CD8-positive, alpha-beta memory T cell (primary cell): ENCODE measurements at regions not wholly inside any gene's neighbourhood (a gene's known extent, or its start where the extent isn't known, plus 50 kb on each side); places are given as distances from the start of the nearest gene placed in this dataset.
"Not testable (repeated sequence)": the region's sequence is repeated elsewhere in the genome, so short reads cannot be mapped to it uniquely, and the experiment has no call there.

Experiments used
- CTCF ChIA-PET: fragments of 350-600 bp; sonication (Branson Sonifier 250); formaldehyde crosslinking; loops from one replicate; lab custom pipeline; 2021; ENCODE audit warnings: antibody characterized with exemption; lab: Charles Lee
- POLR2A ChIA-PET: fragments of 350-600 bp; sonication (Branson Sonifier 250); formaldehyde crosslinking; loops from one replicate; lab custom pipeline; 2021; ENCODE audit warnings: antibody characterized with exemption; lab: Charles Lee
- DNase-seq, 5 donors: peaks; one replicate each; pipeline versions ENCODE4 v3.0.0 to v3.0.0-alpha.2; 2020 to 2022; ENCODE audit warnings: mixed read lengths in 1 of 5
- H3K27ac ChIP-seq: one replicate; pipeline ENCODE4 v1.7.0; 2013; ENCODE audit warnings: low read depth, mild to moderate bottlenecking, low read length, moderate library complexity
- H3K27me3 ChIP-seq: 2 replicates; pipeline ENCODE4 v1.7.0; 2013; ENCODE audit warnings: low read length, mild to moderate bottlenecking; ENCODE audit not compliant: insufficient read depth, poor library complexity, severe bottlenecking
- H3K36me3 ChIP-seq: 2 replicates; pipeline ENCODE4 v1.7.0; 2013; ENCODE audit warnings: mild to moderate bottlenecking, low read length, moderate library complexity; ENCODE audit not compliant: insufficient read depth
- H3K4me1 ChIP-seq: 2 replicates; pipeline ENCODE4 v1.7.0; 2013; ENCODE audit warnings: mild to moderate bottlenecking, low read length, moderate library complexity; ENCODE audit not compliant: insufficient read depth
- H3K4me3 ChIP-seq: 2 replicates; pipeline ENCODE4 v1.7.0; 2013; ENCODE audit warnings: mild to moderate bottlenecking, low read length
- H3K9me3 ChIP-seq: 2 replicates; pipeline ENCODE4 v1.7.0; 2013; ENCODE audit warnings: mild to moderate bottlenecking, low read length
- H3K27ac Mint-ChIP-seq, 8 donors: one replicate each; pipeline ENCODE4 v1.8.0; 2020 to 2021; ENCODE audit warnings: mixed read lengths in 8 of 8, mild to moderate bottlenecking in 6 of 8, inconsistent platforms in 3 of 8, moderate library complexity in 3 of 8
- H3K27me3 Mint-ChIP-seq, 2 donors: one replicate each; pipeline ENCODE4 v1.8.0; 2020 to 2021; ENCODE audit warnings: mixed read lengths in 2 of 2, mild to moderate bottlenecking in 1 of 2, moderate library complexity in 1 of 2
- H3K36me3 Mint-ChIP-seq, 3 donors: one replicate each; pipeline ENCODE4 v1.8.0; 2020 to 2021; ENCODE audit warnings: mixed read lengths in 3 of 3, inconsistent platforms in 1 of 3, mild to moderate bottlenecking in 1 of 3
- H3K4me1 Mint-ChIP-seq, 3 donors: one replicate each; pipeline ENCODE4 v1.8.0; 2020 to 2021; ENCODE audit warnings: mixed read lengths in 3 of 3, inconsistent platforms in 1 of 3, mild to moderate bottlenecking in 1 of 3
- H3K4me3 Mint-ChIP-seq, 7 donors: one replicate each; pipeline ENCODE4 v1.8.0; 2020 to 2021; ENCODE audit warnings: mixed read lengths in 7 of 7, mild to moderate bottlenecking in 6 of 7, moderate library complexity in 4 of 7, inconsistent platforms in 2 of 7
- H3K9me3 Mint-ChIP-seq, 5 donors: one replicate each; pipeline ENCODE4 v1.8.0; 2020 to 2022; ENCODE audit warnings: mixed read lengths in 5 of 5, mild to moderate bottlenecking in 3 of 5, moderate library complexity in 2 of 5, inconsistent platforms in 1 of 5

GRCh38 chr4:82099928-82100579 is 273.7 kb downstream of the HNRNPD start:
- ChIA-PET POLR2A (no interaction called here), CTCF (no interaction called here)
- Histone ChIP-seq H3K36me3 (no peaks in the 10 kb centered on the region), H3K27me3 (no peaks in the 10 kb centered on the region), H3K27ac (no peak overlapping the region), H3K4me1 (no peaks in the 10 kb centered on the region), H3K9me3 (no peaks in the 10 kb centered on the region), H3K4me3 (no peak overlapping the region)
- Mint-ChIP-seq H3K4me1 (no peaks in the 10 kb centered on the region), H3K27me3 (peaks cover 3% of the 10 kb centered on the region in 2 donors), H3K4me3 (no peak overlapping the region), H3K36me3 (no peaks in the 10 kb centered on the region), H3K9me3 (peaks cover 0 to 4% (median 0%) of the 10 kb centered on the region in 5 donors), H3K27ac (no peak overlapping the region)
- DNase-seq, result no peak

- ChIA-PET POLR2A (no interaction called here), CTCF (no interaction called here)
Measured at GRCh38 chr4:82097504-82097903, 276.3 kb downstream of the HNRNPD start.

DNA sequence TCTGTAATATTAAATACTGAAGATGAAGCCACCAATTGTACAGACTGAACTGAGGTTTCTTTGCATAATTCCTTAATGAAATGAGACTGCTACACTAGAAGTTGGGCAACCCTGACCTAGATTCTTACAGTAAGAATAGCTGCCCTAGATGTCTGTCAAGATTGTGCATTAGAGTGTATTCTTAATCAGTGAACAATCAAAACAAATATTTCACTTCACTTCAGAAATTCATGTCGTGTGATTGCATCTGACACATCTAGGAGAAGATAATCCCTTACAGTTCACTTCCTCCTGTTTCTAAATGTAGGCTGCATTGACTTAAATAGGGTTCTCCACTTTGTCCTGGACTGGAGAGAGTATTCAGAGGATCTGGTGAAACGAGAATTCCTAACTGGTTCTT is 283.1 kb downstream of the HNRNPD start:
- Histone ChIP-seq H3K4me3 (no peak overlapping the region), H3K36me3 (no peaks in the 10 kb centered on the region), H3K4me1 (no peaks in the 10 kb centered on the region), H3K27me3 (no peaks in the 10 kb centered on the region), H3K9me3 (no peaks in the 10 kb centered on the region), H3K27ac (no peak overlapping the region)
- Mint-ChIP-seq H3K9me3 (peaks cover 0 to 2% (median 0%) of the 10 kb centered on the region in 5 donors), H3K4me3 (no peak overlapping the region), H3K36me3 (no peaks in the 10 kb centered on the region), H3K27me3 (peaks cover 3 to 10% of the 10 kb centered on the region in 2 donors), H3K27ac (no peak overlapping the region), H3K4me1 (no peaks in the 10 kb centered on the region)
- ChIA-PET CTCF (no interaction called here), POLR2A (no interaction called here)
- DNase-seq, result no peak

More at GRCh38 chr4:82097504-82097903, 276.3 kb downstream of the HNRNPD start:
- H3K9me3 ChIP-seq, result no peaks in the 10 kb centered on the region
- peaks cover 5 to 6% of the 10 kb centered on the region in 2 donors for H3K27me3 Mint-ChIP-seq
- no peak for DNase-seq
- H3K27ac Mint-ChIP-seq, result no peak overlapping the region
- no peaks in the 10 kb centered on the region for H3K36me3 Mint-ChIP-seq
- no peak overlapping the region for H3K4me3 ChIP-seq
- H3K36me3 ChIP-seq, result no peaks in the 10 kb centered on the region
- H3K9me3 Mint-ChIP-seq, result peaks cover 0 to 2% (median 0%) of the 10 kb centered on the region in 5 donors
- H3K27me3 ChIP-seq, result no peaks in the 10 kb centered on the region
- no peak overlapping the region for H3K4me3 Mint-ChIP-seq
- H3K4me1 ChIP-seq, result no peaks in the 10 kb centered on the region
- no peaks in the 10 kb centered on the region for H3K4me1 Mint-ChIP-seq
- H3K27ac ChIP-seq, result no peak overlapping the region

DNA sequence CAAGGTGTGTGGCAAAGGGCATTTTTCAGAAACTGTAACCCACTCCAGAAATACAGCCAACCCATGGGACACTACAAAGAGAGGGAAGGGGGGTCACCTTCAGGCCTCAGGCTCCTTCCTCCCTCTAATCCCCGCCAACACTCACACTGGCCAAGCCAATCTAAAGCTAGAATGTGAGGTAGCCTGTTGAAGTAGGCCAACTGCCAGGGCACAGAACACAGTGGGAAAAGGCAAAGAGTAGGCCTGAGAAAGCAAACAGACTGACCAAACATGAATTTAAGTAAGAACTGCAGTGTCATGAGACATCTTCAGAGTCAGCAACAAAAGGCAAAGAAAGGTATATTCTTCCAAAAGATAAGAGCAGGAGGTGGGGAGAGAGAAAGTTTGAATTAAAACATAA is 289.0 kb downstream of the HNRNPD start:
- H3K27me3 Mint-ChIP-seq, result peaks cover 2 to 5% of the 10 kb centered on the region in 2 donors
- H3K9me3 Mint-ChIP-seq, result peaks cover 0 to 3% (median 0%) of the 10 kb centered on the region in 5 donors
- Histone ChIP-seq H3K9me3 (no peaks in the 10 kb centered on the region), H3K36me3 (no peaks in the 10 kb centered on the region), H3K27me3 (no peaks in the 10 kb centered on the region), H3K4me1 (no peaks in the 10 kb centered on the region), H3K4me3 (no peak overlapping the region), H3K27ac (no peak overlapping the region)
- no peaks in the 10 kb centered on the region for H3K36me3 Mint-ChIP-seq
- no peak for DNase-seq
- H3K4me3 Mint-ChIP-seq, result no peak overlapping the region
- H3K4me1 Mint-ChIP-seq, result no peaks in the 10 kb centered on the region
- ChIA-PET POLR2A (no interaction called here), CTCF (no interaction called here)
- H3K27ac Mint-ChIP-seq, result no peak overlapping the region

DNA sequence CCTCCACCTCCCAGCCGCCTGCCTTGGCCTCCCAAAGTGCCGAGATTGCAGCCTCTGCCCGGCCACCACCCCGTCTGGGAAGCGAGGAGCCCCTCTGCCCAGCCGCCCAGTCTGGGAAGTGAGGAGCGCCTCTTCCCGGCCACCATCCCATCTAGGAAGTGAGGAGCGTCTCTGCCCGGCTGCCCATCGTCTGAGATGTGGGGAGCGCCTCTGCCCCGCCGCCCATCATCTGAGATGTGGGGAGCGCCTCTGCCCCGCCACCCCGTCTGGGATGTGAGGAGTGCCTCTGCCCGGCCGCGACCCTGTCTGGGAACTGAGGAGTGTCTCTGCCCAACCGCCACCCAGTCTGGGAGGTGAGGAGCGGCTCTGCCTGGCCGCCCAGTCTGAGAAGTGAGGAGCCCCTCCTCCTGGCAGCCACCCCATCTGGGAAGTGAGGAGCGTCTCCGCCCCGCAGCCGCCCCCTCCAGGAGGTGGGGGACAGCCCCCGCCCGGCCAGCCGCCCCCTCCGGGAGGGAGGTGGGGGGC is 296.3 kb downstream of the HNRNPD start:
- CTCF ChIA-PET, H3K4me1 Mint-ChIP-seq, H3K27me3 ChIP-seq, H3K9me3 Mint-ChIP-seq, H3K9me3 ChIP-seq, H3K4me3 Mint-ChIP-seq, H3K36me3 Mint-ChIP-seq, H3K27ac Mint-ChIP-seq, H3K27ac ChIP-seq, H3K4me3 ChIP-seq, H3K4me1 ChIP-seq, DNase-seq, H3K27me3 Mint-ChIP-seq, POLR2A ChIA-PET, H3K36me3 ChIP-seq: not testable (repeated sequence)

GRCh38 chr4:82076809-82077208 is 297.0 kb downstream of the HNRNPD start:
- no peaks in the 10 kb centered on the region for H3K9me3 Mint-ChIP-seq
- Histone ChIP-seq H3K4me3 (no peak overlapping the region), H3K9me3 (no peaks in the 10 kb centered on the region), H3K36me3 (no peaks in the 10 kb centered on the region), H3K27ac (no peak overlapping the region), H3K4me1 (no peaks in the 10 kb centered on the region), H3K27me3 (no peaks in the 10 kb centered on the region)
- POLR2A ChIA-PET, result no interaction called here
- H3K27ac Mint-ChIP-seq, result no peak overlapping the region
- no peaks in the 10 kb centered on the region for H3K36me3 Mint-ChIP-seq
- CTCF ChIA-PET, result no interaction called here
- no peaks in the 10 kb centered on the region for H3K4me1 Mint-ChIP-seq
- H3K27me3 Mint-ChIP-seq, result peaks cover under 1 to 4% of the 10 kb centered on the region in 2 donors
- H3K4me3 Mint-ChIP-seq, result no peak overlapping the region
- no peak for DNase-seq

DNA sequence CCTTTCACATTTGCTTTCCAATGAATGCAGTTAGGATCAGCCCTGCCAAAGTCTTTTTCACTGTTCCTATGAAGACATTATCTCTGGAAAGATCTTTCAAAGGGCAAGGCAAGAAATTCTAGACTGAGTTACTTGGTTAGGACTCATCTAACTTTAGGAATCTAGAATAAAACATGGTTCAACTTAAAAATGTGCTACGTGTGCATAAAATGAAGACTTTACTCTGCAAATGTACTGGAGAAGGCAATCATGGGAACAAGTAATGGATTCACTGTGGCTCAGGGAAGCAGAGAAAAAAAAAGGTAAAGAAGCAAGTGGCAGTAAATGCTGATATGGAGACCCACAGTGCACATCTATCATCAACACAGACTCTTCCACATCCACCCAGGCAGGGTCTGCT is 297.4 kb downstream of the HNRNPD start:
- H3K4me3 Mint-ChIP-seq, result no peak overlapping the region
- no peaks in the 10 kb centered on the region for H3K9me3 ChIP-seq
- H3K27me3 Mint-ChIP-seq, result peaks cover 0 to 4% of the 10 kb centered on the region in 2 donors
- no peaks in the 10 kb centered on the region for H3K4me1 ChIP-seq
- H3K27me3 ChIP-seq, result no peaks in the 10 kb centered on the region
- POLR2A ChIA-PET, result no interaction called here
- no peak overlapping the region for H3K27ac ChIP-seq
- no peak for DNase-seq
- H3K9me3 Mint-ChIP-seq, result no peaks in the 10 kb centered on the region
- H3K36me3 ChIP-seq, result no peaks in the 10 kb centered on the region
- no peak overlapping the region for H3K4me3 ChIP-seq
- H3K27ac Mint-ChIP-seq, result no peak overlapping the region
- no peaks in the 10 kb centered on the region for H3K36me3 Mint-ChIP-seq
- no peaks in the 10 kb centered on the region for H3K4me1 Mint-ChIP-seq
- CTCF ChIA-PET, result no interaction called here

GRCh38 chr4:82071951-82072350 is 301.8 kb downstream of the HNRNPD start:
- Histone ChIP-seq H3K36me3 (no peaks in the 10 kb centered on the region), H3K4me1 (no peaks in the 10 kb centered on the region), H3K9me3 (no peaks in the 10 kb centered on the region), H3K27ac (no peak overlapping the region), H3K4me3 (no peak overlapping the region), H3K27me3 (no peaks in the 10 kb centered on the region)
- ChIA-PET CTCF (no interaction called here), POLR2A (no interaction called here)
- Mint-ChIP-seq H3K4me1 (no peaks in the 10 kb centered on the region), H3K27me3 (peaks cover 5 to 9% of the 10 kb centered on the region in 2 donors), H3K27ac (no peak overlapping the region), H3K36me3 (no peaks in the 10 kb centered on the region), H3K4me3 (no peak overlapping the region), H3K9me3 (no peaks in the 10 kb centered on the region)
- DNase-seq, result no peak
